HG03095 (cell line): ENCODE measurements at regions not wholly inside any gene's neighbourhood (a gene's known extent, or its start where the extent isn't known, plus 50 kb on each side); places are given as distances from the start of the nearest gene placed in this dataset.

ENCODE experiments used
- ATAC-seq: cut with Tn5 transposase; IDR thresholded peaks from one replicate; pipeline ENCODE4 v1.9.1; 2021; ENCODE audit warnings: moderate library complexity; ENCODE audit not compliant: unreplicated experiment

DNA sequence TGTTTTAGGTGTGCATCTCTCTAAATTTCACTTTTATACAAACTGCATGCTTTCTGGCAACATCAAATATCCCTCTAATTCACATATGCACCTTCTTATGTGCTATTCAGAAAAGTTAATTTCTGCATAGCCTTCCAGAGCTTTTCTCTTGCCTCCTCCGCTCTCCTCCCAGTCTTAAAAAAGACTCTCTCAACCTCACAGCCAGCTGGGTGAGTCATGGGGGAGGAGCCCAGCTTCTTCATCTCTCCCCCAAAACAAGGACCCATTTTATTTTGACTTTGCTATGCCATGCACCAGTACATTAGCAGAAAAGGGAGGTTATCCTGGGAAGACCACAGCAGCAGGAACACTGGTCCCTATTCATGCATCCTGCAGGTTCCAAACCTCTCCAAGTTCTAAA, 234.4 kb downstream of the KCNA4 start:
- no peak for ATAC-seq

DNA sequence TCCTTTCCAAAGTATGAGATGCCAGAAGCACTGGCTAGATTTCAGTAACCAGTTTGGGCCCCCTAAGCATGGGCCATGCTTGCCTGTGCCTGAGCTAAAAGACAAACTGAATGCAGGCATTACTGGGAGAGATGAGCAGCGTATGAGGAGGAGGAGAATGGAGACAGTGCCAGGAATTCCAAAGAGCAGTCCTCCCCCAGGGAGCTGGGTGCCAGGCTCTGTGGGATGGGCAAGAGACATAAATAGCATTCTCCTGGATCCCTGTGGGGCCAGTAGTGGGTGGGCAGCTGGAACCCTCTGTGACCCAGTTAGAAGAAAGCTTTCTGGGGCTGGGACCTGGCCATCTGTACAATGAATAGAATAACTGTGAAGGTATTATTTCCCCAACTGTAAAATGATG, 235.6 kb downstream of the KCNA4 start:
- ATAC-seq = no peak

DNA sequence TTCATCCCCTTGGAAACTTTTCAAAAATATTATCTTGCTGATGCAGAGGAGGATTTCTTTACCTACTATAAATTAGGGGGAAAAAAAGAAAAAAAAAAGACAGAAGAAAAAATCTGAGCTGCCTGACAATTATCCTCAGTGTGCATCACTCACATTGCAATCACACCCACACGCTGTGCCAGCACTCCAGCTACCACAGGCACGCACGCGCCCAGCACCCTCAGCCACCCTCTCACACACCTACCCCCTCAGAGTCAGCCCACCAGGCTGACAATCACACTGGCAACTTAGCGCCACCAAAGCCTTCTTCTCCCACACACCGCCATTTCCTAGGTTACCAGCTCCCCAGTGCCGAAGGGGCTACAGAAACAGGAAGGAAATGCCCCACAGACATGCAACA, 236.1 kb downstream of the KCNA4 start:
- no peak for ATAC-seq

DNA sequence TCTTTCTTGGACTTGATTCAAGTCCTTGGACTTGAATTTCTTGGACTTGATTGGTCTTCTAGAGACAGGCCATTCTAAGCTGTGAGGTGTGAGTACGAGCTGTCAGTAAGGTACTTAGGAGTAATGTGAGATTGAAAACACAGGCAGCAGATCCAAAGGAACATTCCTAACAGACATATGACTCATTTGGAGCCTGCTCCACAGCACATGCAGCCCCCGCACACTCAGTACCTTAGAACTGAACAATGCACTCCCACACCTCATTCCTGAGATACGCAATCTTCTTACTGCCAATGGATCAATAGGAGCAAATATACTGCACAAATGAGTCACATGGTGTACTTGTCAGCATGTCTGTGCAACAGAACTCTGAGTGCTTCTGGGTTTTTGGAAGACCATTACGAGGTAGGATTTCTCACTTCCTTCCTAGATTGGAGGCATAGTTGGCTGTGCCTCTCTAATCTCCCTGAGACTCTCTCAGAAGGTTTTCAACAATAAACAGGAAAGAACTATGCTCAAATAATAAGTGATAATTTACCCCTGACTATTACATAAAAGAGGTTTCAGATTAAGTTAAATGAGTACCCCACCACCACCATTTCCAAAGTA, 243.1 kb downstream of the KCNA4 start:
- no peak for ATAC-seq

DNA sequence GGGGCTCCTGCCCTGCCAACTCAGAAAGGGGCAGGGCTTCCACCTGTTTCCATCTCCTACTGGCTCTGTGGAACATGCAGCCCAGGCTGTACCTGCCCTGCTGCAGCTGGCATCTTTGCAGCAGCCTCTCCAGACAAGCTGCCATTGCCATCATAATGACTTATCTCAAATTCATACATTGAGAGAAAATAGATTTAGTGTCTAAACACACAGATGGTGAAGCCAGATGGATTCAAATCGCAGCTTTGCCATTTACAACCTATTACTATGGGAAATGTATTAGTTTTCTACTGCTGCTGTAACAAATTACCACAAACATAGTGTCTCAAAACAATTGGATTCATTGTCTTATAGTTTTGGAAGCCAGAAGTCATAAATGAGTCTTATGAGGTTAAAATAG, 260.0 kb downstream of the KCNA4 start:
- ATAC-seq = no peak

DNA sequence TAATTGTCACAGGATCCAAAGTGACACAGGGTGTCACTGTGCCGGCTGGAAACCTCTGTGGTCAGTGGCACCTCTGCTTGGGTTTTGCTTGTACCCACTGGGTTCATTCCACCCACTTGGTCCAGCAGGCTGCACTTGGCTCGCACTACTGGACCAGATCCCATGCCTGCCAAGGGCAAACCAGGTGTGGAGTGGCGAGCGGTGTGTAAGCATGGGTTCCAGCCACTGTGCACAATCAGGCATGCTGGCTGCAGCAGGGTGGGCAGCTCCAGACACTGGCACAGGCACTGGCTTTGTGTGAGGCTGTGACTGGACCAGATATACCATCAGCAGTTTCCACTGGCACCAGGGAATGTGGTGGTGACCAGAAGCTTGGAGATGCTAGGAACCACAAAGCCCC, 261.4 kb downstream of the KCNA4 start:
- ATAC-seq = no peak

DNA sequence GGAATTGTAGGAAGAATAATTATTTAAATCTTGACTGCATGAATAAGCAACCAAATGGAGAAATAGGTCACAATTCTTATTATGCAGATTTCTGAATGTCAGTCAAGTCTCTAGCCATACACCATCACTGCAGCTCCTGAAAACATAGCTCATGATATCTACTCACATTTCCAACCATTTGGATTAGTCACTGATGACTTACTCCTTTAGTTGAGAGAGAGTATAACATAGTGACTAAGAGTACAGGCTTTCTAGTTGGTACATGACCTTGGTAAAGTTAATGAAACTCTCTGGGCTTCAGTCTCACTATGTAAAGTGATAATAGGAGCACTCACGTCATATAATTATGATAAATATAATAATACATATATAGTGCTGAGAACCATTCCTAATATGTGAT, 265.2 kb downstream of the KCNA4 start:
- no peak for ATAC-seq

DNA sequence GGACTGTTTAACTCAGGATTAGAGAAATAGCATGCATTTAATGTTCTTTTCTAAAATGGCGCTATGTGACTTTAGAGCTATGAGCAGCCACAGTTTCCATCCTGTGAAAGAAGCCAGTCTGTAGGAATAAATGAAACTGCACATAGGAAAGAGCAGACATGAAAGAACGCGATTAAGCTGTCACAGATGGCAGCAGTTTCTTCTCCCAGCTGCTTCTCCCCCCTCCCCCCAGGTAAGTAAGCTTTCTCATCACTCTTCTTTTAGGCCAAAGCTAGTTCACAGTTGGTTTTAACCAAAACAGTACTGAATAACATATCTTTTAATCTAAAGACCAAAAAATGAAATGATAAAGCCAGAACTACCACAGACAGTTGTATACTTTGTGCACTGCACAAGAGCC, 266.4 kb downstream of the KCNA4 start:
- no peak for ATAC-seq

DNA sequence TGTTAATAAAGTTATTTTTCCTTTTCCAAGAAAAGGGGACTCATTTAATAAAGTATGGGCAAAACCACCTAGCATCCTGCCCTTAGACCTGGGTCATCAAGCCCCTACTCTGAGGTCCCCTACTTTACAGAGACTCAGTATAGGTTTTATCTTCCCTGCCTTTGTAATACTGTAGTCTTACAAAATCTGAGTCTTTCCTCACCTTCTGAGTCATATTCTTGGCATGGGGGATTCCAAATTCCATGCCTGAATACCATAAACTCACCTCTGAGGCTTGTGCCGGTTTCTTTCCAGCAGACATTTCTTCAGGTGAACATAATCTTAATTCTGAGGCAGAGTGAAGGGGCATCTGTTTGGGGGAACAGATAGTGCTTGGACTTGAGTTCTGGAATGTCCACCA, 282.5 kb downstream of the KCNA4 start:
- ATAC-seq = no peak

DNA sequence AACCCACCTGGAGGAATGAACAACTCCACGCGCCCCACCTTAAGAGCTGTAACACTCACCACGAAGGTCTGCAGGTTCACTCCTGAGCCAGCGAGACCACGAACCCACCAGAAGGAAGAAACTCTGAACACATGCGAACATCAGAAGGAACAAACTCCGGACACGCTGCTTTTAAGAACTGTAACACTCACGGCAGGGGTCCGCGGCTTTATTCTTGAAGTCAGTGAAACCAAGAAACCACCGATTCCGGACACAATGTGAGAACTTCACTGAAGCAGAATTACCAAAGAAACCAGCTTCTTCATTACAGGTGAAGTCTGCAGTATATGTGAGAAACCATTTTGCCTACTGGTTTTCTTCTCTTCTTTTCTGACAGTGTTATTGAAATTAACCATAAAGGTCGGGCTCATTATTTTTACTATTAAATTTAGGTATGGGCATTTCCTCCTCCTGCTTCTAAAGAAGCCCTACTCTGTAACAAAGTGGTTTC, 303.0 kb downstream of the KCNA4 start:
- ATAC-seq = no peak

DNA sequence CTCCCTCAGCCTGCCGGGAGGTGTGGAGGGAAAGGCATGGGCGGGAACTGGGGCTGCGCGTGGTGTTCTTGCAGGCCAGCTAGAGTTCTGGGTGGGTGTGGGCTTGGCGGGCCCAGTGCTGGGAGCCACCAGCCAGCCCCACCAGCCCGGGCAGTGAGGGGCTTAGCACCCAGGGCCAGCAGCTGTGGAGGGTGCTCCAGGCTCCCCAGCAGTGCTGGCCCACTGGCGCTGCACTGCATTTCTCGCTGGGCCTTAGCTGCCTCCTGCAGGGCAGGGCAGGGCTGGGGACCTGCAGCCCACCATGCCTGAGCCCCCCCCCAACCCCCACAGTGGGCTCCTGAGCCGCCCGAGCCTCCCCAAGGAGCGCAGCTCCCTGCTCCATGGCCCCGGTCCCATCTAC, 304.2 kb downstream of the KCNA4 start:
- ATAC-seq = no peak

DNA sequence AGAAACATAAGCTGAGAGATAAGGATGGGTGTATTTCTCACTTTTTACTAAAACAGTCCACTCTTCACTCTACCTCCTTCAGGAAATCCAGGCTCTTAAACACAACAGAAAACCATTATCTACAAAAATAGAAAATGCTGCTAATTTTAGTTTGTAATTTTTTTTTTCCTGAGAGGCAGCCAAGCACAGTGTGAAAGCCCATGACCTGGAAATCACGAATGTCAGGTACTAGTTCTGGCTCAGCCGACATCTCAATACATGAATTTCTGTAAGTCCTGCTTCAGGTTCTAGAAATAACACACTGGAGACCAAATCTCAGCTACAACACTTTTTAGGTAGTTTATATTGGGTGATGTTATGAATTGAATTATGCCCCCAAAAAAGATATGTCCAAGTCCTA, 308.9 kb downstream of the KCNA4 start:
- no peak for ATAC-seq

DNA sequence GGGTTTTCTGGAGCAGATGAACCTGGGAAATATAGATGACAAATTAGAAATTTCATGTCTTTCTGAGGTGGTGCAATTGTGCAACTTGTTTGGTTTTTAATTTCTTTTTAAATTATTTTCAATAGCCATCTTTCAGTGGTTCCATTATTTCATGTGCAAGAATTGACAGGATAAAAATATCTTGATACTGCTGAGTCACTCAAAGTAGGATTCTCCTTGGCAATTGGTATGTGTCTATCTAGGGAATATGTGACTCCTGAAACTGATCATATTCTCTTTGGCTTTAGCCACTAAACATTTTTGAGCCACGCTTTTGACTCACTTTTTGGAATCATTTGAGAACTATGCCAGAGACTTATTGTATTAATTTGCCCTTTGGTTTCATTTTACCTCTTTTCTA, 331.5 kb downstream of the KCNA4 start:
- ATAC-seq = no peak

DNA sequence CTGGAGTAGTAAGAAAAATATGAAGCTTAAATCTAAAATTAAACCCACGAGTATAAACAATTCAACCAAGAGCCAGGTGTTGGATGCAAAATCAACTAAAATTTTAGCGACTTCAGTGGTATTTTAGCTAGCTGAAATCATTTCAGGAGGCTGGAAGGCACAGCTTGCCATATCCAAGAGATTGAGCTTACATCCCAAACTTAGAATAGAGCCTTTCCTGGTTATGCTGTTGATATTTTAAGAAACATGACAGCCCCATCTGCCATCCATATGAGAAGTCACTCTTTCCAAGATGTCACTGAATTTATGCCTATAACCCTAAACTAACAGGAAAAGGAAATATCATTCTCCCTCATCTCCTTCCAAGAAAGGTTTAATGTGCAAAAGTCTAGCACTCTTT, 334.0 kb downstream of the KCNA4 start:
- no peak for ATAC-seq

DNA sequence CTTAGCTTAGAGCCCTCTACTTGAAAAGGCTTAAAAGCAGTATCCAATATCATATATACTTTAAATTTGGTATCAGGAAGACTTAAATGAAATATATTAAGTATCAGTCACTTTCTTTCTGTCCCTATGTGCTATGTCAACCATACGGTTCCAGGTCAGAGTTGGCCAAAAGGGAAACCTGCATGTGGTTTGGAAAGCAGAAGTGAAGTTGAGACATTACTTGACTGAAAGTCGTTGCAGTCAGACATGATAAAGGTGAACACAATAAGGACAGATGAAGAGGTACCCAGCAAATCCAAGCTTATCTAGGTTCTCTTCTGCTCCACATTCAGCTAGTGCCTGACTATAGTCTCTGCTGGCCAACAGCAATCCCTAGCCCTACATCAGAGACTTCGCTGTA, 336.8 kb downstream of the KCNA4 start:
- peak; percentile 78 for ATAC-seq

DNA sequence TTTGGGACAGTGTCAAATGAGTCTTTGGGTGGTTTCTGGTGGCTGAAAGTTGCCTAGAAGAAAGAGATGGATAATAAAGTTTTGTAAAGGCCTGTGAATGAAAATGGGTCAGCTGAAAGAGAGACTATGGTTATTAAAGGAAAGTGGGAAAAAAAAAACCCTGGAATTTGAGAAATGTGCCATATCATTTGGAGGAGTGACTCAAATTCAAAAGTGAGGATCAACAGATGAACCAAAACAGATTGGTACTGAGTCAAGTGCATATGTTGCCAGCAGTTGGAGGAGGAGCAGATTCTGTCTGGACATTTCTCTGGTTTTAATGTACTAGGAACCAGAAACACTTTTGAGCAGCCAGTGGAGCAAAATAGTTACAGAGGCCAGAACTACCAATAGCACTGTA, 339.8 kb downstream of the KCNA4 start:
- ATAC-seq = no peak

DNA sequence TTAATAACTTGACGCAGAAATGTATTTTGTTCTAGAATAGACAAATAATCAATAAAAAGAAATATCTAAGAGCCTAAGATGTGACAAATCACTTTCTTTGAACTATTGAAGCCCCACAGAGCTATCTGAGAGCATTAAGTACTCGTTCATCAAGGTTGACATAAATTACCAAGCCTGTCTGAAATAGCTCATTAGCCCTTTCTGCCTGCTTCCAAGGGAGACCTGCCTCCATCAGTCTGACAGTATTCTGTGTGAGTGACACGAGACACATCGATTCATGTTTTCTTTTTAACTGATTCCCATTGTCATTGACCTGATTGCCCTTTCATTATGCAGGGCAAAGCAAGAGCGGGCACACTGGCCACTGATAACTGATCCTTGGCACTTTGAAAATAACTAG, 347.5 kb downstream of the KCNA4 start:
- no peak for ATAC-seq

DNA sequence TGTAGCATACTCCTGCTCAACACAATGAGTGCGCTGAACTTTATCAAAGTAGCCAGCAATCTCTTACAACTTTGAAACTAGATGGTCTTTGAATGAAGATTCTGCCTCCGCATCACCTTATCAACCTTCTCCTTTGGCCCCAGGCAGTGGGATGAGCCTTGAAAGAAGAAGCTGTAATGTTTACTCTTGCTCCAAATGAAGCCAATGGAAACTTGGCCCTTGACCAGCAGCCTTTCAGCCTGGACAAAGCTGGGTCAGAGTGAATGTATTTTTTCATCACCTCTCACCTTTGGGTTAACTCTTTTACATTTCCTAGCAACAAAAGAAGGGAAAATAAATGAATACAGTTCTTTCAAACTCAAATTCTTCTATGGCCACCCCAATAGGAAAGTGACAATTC, 359.1 kb downstream of the KCNA4 start:
- no peak for ATAC-seq

DNA sequence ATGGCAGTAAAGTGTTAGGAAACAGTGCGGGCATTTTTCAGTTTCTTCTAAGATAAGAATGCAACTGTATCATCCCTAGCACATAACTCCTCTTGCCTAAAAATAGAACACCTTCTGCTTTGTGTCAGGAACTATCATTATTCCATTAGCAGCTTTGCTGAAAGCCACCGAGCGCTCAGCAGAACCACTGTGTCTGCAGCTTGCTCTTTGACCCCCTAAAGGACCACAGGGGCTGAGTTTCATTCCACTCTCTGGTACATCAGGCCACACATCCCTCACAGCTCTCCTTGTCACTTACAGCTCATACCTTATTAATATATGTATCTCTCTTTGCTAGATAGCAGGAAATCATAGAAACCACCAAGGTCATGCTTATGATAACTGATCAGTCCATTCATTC, 360.2 kb downstream of the KCNA4 start:
- no peak for ATAC-seq

DNA sequence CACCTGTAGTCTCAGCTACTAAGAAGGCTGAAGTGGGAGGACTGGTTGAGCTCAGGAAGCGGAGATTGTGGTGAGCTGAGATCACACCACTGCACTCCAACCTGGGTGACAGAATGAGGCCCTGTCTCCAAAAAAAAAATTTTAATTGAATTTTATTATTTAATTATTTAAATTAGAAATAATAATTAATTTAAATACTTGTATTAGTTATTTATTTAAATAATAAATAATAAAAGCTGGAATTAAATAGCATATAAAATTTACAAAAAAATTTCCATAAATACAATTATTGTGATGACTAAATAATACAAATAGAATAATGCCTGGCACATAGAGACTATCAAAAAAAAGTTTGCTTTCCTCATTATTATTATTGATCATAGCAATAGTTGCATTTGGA, 371.5 kb downstream of the KCNA4 start:
- no peak for ATAC-seq

DNA sequence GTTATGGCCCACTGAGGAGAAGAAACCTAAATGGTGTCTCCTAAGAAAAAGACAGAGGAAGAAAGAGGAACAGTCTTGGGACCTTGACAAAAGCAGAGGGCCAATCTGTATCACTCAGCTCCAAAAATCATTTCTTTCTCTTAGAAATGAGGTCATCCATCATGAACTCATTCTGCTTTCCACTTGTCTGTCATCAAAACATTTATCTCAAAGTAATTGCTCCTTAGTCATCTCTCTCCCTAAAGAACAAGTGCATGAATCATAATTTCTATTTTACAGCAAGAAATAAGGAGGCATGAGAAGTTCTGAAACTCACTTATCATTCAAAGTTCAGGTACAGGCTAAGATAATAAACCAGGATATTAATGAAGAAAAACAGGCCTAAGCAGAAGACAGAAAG, 375.6 kb downstream of the KCNA4 start:
- ATAC-seq = no peak

DNA sequence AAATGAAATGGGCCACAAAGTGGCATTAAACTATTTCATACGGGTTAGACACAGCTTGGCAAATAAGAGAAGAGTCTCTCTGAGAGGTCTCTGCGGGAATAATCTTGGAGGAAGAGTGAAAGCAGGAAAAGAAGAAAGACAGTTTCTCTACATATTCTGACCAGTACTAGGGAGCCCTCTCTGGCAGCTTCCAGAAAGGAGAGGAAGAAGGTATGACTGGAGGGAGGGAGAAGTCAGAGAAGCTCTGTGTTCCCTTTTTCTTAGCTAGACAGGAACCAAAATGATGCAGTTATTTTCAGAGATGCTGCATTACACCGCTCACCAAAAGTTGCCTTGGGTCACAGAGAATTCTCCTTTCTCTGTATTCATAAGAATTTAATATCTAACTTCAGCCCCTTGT, 382.1 kb downstream of the KCNA4 start:
- no peak for ATAC-seq

DNA sequence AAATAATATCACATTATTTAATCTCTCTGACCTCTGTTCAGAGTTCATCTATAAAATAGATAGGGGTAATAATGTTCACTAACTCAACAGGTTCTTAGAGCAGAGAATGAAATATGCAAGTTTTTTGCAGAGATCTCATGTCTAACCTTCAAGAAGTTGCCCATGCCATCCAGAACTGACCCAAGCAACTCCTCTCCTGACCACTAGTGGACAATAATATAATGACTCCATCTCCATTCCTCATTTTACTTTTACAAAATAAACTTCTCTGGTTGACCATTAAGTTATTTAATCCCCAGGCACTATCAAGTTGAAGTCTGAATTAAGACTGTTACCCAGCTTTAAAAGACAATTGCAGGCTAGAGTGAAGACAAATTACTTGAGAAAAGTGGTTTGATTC, 382.6 kb downstream of the KCNA4 start:
- no peak for ATAC-seq

DNA sequence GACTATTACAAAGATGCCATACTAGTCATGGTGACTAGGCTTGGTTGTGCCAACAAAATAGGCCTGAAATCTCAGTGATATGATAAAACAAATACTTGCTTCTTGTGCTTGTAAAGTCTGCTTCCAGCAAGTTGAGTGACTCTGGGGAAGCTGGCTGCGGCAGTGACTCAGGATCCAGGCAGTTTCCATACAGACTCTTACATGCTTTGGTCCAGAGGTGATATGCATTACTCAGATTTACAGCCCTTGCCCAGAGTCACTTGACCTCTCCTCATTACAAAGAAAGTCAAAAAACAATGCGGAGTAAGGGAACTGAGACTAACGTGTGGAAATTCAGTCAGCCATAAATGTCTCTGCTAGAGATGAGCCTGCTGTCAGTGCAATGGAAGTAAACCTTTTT, 387.5 kb downstream of the KCNA4 start:
- no peak for ATAC-seq
